Stimulated activated naive CD4-positive, alpha-beta T cell (primary cell): ENCODE measurements at regions not wholly inside any gene's neighbourhood (a gene's known extent, or its start where the extent isn't known, plus 50 kb on each side); places are given as distances from the start of the nearest gene placed in this dataset.

Experiments
- DNase-seq, 6 experiments: peaks; one replicate each; lab custom pipeline; 2025; lab: John Stamatoyannopoulos, UW

DNA sequence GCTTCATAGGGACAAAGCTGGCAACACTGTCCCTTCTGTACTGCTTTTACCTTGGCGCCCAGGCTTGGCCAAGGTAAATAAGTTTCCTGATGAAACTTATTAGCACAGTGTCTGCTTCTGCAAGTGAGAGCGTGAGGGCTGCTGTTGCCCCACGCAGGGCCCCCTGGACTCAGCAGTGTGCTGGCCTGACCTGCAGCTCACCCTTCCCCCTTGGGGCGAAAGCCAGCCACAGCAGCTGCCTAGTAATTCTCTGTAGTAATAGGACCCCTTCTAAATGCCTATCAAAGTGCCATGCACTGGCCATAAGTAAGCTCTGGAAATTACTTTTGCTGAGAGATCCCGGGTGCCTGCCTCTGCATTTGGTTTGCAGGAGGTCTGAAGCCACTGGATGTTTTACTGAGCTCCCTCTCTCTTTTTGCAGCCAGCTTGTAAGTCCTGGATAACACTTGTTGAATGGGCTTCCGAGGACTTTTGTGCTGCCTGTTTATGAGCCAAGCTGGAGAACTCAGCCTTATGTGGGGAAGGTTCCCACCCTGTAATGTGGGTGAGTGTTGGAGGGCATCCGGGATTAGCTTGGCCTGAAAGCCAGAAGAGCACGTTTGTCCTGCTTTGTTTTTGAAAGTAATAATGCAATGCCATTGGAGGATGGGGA, 293.9 kb downstream of the C7orf25 start:
- DNase-seq, result no peak

DNA sequence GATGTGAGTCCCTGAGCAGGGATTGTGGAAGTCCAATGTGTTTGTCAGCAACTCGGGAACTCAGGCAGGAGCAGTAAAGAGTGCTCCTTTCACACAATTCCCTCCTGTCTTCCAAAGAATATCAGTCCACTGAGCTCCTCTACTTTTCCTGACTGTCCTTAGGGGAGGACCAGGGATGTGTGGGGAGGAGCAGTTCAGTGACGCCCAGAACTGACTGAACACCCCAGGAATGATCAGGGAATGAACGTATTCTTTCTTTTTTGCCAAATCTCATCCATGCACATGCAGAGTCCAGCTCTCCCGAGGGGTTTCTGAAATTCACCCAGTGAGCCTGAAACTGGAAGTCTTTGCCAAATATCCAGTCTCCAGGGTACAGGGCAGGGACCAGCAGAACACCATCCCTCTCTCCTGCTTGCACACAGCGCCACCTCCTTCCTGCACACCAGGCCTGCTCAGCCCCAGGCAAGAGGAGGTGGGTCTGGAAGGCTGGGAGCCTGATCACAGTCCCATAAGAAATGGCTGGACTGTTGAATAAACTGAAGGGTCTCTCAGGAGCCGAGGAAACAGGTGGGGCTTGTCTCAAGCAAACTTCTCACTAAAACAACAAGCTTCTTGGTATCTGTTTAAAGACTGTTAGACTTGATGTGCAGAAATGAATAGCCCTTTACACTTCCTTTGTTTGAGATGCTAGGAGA, 294.7 kb downstream of the C7orf25 start:
- no peak for DNase-seq

DNA sequence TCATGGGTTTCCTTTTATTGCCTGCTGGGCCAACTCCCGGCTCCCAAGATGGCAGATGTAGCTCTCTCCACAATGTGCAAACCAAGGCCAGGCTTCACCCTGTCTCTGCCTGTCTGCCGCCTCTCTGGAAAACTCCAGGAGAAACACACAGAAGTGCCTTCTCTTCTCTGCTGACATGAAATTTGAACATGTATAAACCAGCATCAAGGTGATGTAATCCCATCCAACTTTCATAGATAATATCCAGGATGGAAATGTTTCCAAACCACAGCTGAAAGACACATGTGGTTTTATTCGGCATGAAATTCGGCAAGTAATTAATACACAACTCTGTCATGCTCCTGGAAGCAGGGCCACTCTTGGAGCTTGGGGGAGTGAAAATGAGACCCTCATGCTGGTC, 297.2 kb downstream of the C7orf25 start:
- DNase-seq, result no peak

DNA sequence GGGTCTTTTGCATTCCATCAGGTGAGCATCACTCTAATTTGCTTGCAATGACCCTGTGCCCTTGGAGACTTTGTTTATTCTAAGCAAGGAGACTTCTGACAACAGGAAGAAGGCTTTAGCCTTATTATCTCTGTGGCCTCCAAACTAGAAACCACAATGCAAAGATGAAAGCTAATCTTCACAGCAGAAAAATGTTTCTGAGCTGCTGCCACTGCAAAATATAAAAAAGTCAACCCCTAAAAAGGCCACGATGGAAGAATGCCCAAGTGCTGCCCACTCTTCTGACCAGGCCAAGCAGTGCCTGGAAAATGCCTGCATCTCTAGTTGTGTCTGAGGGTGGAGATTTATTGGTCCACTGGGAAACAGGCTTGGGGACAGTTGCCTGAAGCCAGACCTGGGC, 299.9 kb downstream of the C7orf25 start:
- no peak for DNase-seq

DNA sequence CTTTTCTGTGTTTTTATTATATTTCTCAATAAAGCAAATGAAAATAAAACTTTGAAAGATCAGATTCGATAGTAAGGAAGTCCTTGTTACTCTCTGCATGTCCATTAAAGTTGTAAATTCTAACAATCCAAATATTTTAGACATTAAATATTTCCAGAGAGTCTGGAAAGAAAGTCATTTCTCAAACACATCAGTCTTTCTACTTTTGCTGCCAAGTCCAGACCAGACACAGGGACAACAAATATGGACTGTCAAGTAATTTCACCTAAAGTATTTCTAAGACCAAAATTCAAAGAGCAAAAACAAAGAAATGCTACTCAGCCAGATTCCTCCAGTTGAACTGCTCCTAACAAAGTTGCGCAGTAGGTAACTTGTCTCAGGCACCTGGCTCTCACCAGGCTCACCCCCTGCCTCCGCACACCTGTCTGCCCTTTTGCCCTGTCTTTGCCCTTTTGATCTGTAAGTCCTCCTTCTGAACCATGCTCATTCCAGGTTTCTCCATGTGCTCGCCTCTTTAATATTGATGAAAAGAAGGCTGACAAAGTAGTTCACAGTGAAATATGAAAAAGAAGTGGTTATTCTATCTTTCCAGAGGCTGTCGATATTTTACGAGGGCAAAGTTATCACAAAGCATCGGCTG, 300.5 kb downstream of the C7orf25 start:
- no peak for DNase-seq

DNA sequence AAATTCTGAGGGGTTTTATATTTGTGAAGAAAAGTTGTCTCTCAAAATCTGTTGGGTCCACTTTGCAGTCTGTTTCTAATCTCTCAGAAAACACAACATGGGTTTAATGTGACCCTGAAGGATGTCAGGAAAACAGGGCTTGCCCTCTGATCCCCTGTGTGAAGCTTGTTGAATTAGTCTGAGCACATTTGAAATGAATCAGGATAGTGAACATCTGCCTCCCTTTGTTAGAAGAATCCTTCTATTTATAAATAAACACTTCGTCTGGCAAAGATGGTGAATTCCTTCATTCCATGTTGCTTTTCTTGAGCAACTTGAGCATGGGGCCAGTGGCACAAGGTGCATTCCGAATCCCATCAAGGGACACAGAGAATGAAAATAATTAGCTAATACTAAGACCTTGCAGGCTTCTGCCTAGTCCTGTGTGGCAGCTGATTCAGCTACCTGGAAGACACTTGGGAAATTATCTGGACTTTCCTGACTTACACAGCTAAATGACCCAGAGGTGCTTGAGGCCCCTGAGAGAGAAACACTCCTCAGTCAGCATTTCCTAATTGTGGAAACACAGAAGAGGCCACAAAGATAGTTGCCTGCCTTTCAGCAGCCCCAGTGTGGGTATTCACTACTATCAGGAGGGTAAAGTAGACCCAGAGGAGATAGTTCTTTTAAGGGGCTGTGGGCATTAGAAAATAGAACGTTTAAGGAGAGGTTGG, 305.5 kb downstream of the C7orf25 start:
- no peak for DNase-seq

DNA sequence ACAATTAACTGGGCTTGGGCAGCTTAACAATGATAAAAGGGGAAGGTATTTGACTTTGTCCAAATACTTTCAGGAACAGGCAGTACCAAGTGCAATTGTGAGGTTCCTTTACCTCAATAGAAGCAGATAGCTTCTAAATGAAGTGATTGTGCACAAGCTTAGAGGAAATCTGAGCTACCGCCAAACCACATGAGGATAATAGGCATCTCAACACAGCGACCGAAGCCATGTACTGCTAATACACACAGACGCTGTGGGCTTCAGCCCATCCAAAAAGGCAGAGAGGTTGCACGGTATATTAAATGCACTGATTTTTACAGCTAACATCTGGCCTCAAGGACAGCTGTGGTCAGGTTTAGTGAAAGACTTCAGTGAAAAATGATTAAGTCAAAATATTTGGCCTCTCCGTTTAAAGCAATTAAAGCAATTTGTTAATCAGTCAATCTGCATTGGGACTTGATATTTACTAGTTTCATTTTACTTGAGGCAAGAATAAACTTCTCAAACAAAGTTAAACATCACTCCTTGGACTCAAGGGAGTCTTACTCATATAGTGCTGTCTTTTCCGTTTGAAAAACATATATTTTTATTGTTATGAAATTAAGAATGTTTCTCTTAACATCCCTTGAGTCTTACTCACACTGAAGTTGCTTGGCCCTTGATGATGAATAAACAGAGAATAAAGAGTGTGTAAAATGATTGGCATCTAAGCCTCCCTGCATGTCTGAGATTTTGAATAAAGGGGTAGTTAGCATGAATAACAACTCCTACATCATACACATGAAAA, 306.3 kb downstream of the C7orf25 start:
- DNase-seq, result no peak

DNA sequence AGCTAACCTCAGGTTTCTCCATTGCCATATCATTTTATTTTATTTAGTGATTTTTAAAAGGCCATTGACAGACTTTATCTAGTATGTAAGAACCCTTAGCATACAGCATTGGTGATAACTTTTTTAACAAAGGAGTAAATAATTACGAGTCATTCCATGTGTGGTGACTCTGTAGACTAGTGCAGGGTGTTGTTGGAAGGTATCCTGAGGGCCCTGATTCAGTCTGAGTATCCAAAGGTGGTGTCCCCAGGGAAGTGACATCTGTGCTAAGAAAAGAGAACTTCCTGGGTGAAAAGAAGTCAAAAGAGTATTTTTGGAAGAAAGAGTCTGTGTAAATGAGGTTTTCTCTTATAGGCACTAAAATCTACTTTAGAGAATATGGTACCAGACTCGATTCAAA, 308.4 kb downstream of the C7orf25 start:
- DNase-seq, result no peak

DNA sequence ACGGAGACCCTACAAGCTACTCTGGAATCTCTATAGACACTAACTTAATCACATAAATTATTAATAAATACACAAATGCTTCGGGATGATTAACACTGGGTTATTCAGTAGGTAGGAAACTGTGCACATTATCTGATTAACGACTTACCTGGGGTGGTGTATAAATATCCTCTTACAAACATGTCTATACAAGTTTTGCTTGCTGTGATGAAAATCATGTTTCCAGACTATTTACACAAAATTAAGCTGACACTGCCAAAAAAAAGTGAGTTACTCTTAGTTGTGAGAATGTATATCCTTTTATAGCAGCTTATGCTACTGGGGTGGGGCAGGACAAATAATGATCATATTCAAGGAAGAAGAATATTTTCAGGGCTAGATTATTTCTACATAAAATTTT, 314.6 kb downstream of the C7orf25 start:
- DNase-seq, result no peak

DNA sequence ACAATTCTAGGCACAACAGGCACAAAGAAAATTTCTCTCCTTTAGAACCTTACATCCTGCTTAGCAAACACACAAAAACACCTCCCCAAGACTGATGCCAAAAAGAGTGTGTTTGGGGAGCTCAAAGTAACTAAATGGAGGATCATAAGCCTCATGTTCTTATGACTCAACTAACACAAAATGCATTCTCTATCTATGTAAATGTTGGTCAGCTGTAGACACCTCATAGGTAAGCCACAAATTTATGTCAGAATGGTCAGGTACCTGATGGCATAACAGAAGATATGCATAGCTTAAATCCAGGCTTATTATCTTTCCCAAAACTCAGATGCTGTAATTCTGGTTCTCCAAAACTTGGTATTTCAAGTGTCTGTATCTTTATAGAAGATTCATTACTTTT, 315.1 kb downstream of the C7orf25 start:
- DNase-seq, result no peak

DNA sequence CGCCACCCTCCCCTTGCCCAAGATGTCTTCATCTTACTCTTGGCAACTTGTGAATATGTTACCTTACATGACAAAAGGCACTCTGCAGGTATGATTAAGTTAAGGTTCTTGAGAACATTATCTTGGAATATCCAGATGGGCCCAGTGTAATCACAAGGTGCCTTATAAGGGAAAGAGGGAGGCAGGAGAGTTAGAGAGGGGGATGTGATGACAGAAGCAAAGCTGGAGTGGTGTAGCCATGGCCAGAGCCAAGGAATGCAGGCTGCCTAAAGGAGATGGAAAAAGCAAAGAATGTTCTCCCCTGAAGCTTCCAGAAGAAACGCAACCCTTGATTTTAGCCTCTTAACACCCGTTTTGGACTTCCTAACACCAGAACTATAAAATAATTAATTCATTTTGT, 318.0 kb downstream of the C7orf25 start:
- no peak for DNase-seq

DNA sequence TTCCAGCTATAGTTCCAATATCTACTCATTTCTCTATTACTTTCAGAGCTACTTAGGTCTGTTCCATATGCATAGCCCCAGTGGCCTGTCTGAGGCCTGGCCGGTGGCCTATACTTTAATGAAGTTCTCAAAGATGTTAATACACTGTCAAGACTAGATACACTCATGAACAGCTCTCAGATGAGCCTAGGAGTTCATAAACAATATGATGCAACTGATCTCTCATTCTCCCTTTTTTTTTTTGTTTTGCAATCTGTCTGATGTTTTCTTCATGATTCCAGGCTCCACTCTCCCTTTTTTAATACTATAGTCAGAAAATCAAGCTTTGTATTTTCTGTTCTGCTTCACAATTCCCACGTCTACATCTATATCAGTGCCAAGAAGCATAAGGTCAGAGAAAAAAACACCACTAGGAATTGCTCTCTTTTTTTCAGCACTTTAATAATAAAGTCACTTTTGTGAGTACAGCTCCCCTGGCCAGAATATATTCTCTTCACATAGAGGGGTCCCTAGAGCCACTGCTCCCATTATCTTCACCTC, 321.0 kb downstream of the C7orf25 start:
- DNase-seq, result no peak

DNA sequence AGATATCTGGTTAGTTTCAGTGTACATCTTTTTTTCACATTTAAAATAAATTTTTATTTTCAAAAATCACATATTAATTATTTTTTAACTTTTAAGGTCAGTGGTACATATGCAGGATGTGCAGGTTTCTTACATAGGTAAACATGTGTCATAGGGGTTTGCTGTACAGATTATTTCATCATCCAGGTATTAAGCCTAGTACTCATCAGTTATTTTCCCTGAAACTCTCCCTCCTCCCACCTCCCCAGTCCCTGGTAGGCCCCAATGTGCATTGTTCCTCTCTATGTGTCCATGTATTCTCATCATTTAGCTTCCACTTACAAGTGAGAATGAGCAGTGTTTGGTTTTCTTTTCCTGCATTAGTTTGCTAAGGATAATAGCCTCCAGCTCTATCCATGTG, 323.0 kb downstream of the C7orf25 start:
- no peak for DNase-seq

DNA sequence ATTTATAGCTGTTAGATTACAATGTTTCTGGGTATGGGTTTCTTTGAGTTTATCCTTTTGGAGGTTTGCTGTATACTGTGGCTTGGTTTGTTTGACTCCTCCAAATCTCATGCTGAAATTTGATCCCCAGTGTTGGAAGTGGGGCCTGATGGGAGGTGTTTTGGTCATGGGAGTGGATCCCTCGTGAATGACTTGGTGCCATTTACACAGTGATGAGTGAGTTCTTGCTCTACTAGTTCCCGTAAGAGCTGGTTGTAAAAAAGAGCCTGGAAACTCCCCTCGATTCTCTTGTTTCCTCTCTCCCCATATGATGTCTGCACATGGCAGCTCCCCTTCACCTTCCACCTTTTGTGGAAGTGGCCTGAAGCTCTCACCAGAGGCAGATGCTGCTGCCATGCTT, 324.1 kb downstream of the C7orf25 start:
- no peak for DNase-seq

DNA sequence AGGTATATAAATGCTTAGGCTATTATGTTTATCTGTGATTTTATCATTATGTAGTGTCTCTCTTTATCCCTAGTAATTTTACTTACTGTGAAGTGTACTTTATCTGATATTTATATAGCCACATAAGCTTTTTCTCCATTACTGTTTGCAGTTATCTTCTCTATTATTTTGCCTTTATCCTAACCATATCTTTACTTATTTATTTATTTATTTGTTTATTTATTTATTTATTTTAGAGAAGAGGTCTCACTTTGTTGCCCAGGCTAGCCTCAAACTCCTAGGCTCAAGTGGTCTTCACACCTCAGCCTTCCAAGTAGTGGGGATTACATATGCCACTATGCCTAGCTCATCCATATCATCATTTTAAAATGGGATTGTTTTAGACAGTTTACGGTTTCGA, 331.8 kb downstream of the C7orf25 start:
- no peak for DNase-seq

DNA sequence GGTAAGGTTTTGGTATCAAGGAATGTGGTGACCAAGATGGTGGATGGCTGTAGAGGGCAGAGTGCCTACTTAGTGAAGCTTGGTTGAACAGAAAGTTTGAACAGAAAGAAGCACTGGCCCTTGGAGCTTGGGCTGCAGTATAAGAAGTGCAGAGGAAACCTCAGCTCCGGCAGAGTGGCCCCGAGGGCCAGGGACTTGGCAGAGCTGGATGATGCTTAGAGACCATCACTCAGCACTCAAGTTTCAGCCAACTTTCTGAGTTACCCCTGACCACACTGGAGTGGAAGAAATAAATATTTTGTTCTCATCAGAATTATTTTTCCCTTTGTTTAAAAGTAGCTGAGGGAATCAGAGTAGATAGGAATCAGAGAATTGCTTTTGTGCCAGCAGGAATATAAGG, 336.7 kb downstream of the C7orf25 start:
- no peak for DNase-seq

DNA sequence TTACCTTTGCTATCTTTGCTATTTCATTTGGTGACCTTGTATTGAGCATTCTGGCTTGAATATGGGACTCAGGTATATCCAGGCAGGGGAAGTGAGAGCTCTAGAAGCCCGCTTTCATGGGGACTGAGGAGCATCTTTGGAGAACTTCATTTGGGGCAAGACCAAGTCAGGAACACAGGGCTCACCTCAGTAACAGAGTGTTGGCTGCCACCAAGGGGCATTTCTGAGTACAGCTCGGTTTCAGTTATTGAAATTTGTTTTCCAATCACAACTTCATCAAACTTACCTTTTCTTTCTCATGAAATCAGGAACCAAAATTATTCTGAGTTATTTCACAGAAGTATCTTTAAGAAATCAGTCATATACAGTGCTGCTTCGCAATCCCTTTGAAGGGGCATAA, 337.2 kb downstream of the C7orf25 start:
- no peak for DNase-seq

DNA sequence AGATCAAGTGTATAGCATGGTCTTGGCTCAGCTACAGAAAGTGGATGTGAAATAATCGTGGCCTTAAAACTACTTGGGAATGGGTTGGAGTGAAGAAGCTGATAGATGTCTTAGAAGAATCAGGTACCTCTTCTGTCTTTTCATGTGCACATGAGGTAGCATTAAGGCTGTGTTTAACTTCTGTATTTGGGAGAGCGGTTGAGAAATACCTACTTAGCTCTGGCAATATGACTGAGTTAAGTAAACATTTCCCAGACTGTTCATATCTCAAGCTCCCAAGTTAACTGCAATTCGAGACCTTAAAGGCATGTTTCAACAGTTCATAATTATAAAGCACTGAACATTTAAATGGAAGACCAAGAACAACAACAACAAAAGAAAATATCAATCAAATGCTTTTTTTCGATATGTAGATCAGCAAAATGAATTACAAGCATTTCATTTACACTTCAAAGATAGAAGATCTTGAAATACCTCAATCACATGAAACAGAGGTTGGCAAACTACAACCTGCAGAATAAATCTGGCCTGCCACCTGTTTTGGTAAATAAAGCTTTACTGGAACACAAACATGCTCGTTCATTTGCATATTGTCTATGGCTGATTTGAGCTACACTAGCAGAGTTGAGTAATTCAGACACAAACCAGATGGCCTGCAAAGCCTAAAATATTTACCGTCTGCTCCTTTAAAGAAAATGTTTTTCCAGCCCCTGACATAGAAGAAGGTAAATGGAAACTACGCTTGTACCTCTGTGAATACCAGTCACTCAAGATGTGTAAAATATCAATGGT, 337.1 kb upstream of the GLI3 start:
- DNase-seq, result no peak

DNA sequence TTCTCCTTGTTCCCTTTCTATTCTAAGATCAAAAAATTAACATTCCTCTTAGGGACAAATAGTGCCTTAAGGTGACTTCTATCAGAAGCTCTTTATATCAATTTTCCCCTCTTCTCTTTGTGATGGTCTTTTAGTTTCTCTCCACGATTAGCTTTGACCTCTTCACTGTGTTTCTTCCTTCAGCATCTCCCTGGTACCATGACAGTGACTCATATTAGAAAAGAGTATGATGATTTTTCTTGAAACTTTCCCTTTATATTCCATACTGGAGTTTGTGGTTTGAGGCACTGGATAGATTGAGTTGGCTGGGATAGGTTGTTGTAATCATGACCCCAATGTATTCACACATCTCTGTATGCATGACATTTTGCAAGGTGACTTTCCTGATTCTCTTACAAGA, 335.6 kb upstream of the GLI3 start:
- DNase-seq, result no peak

DNA sequence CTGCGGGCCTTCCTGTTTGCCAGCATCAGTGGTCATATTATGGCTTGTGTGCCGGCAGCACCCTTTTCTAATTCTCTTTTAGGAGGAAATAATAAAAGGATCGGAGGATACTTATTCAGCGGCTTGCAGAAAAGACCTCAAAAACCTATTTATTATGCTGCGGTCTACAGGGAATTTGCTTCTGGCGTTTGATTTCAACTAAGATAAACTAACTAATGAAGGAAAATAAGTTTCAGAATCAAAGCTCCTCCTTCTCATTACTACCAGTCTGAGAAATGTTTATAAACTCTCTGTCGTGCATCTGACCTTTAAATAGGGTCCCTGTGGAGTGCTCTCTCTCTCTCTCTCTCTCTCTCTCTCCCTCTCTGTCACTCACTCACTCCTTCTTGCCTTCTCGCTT, 335.0 kb upstream of the GLI3 start:
- no peak for DNase-seq

DNA sequence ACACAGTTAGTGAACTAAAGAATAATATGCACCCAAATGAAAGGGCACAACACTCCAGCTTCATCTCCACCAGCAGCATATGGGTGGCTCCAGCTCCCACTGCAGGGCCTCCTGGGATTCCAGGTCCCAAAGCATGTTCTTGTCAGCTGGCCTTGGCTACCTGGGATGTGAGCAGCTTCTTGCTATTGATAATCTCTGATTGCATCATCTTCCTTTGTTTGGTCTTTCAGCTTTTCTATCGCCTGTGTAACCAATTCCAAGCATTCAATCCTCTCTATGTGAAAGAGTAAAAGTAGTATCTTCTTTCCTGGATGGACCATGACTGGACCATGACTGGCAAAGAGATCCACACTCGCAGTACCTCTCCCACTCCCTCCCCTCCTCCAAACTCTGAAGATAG, 333.9 kb upstream of the GLI3 start:
- no peak for DNase-seq
